NCI-H1105 treated with DMSO at 0.1 percent for 48 hours (cell line): ENCODE measurements at regions not wholly inside any gene's neighbourhood (a gene's known extent, or its start where the extent isn't known, plus 50 kb on each side); places are given as distances from the start of the nearest gene placed in this dataset.
"Not testable (repeated sequence)": the region's sequence is repeated elsewhere in the genome, so short reads cannot be mapped to it uniquely, and the experiment has no call there.

Experiments used
- DNase-seq: peaks from one replicate; lab custom pipeline; 2025; lab: John Stamatoyannopoulos, UW

- no peak for DNase-seq
These were observed 177.5 kb downstream of the MTCL1 start for GRCh38 chr18:8882632-8883408.

- no peak for DNase-seq
These were observed 178.0 kb downstream of the MTCL1 start for GRCh38 chr18:8883409-8883668.

- not testable (repeated sequence) for DNase-seq
These were observed 182.5 kb downstream of the MTCL1 start for GRCh38 chr18:8887877-8888276.

- no peak for DNase-seq
These were observed 184.1 kb downstream of the MTCL1 start for GRCh38 chr18:8889489-8889888.

GRCh38 chr18:8890503-8890902 is 185.1 kb downstream of the MTCL1 start:
- not testable (repeated sequence) for DNase-seq

- peak; percentile 2 for DNase-seq
These were observed 185.7 kb downstream of the MTCL1 start for GRCh38 chr18:8890957-8891464.

GRCh38 chr18:8893221-8893620 is 187.9 kb downstream of the MTCL1 start:
- DNase-seq = no peak

DNA sequence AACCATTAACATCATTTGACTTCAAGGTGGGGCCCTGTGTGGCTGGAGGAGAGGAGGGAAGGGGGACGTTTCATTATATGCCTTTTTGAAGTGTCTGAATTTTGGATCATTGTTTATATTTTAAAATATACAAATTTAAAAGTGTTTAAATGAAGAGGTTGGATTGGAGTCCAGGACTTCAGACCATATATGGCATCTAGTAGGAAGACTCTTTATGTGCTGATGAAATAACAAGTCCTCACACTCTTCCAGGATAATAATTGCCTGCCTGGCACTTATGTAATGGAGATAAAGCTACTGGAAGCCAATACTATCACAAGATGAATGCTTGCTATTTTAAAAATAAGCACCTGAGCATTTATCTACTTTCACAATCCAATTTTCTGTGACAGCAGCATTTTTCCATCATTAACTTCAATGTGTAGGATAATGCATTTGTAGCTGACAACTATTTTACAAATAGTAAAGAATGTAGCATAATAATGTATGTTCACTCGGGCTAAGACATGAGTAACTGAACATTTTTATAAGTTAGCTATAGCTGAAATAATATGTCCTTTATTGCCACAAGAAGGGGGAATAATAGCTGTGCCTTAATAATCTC is 188.4 kb downstream of the MTCL1 start:
- no peak for DNase-seq

- DNase-seq = no peak
These were observed 189.5 kb downstream of the MTCL1 start for GRCh38 chr18:8894823-8895222.

DNA sequence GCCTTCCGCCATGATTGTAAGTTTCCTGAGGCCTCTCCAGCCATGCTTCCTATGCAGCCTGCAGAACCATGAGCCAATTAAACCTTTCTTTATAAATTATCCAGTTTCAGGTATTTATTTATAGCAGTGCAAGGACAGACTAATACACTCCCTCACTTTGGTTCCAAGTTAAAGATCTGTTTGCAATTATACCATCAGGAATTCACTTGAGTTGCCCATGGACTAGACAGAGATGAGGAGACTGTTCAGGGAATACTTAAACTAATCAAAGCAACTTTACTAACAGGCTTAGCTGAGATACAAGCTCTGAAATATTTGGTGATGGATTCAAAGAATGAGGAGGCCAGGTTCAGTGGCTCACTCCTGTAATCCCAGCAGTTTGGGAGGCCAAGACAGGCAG is 190.0 kb downstream of the MTCL1 start:
- DNase-seq = no peak

GRCh38 chr18:8895987-8896619 is 190.7 kb downstream of the MTCL1 start:
- DNase-seq = no peak

DNA sequence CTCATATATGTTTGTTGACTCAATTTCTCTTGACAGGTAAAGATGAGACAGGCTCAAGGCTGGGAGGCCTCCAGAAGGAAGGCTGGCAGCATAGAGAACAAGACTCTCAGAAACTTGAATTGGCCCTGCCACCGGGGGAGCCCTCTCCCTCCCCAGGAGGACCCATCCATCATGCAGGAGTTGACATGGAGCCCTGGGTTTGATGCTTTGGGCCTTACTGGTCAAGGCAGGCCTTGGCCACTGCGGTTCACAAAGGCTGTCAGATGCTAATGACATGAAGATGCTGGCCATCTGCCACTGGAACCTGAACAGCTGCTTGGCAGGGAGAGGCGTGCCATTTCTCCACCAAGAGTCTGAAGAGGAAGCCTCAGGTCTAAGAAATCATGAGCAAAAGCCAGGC is 193.6 kb downstream of the MTCL1 start:
- no peak for DNase-seq

DNA sequence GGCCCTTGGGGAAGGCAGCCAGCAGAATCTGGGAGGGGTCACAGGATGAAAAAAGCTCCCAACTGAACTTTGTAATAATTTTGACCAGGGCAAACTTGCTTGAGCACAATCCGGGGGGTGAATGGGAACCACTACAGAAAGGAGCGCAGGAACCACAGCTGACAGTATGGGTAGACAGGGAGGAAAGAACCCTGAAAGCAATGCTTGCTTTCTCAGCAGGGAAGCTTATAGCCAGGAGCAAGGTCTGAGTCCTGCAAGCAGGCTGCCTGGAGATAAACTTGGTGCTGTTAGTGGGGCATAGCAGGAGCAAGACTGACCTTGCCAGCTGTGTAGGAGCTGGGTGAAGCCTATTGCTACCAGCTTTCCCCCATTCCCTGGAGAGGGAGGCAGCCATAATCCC is 195.2 kb downstream of the MTCL1 start:
- DNase-seq = no peak

GRCh38 chr18:8901019-8901418 is 195.7 kb downstream of the MTCL1 start:
- DNase-seq = no peak

DNA sequence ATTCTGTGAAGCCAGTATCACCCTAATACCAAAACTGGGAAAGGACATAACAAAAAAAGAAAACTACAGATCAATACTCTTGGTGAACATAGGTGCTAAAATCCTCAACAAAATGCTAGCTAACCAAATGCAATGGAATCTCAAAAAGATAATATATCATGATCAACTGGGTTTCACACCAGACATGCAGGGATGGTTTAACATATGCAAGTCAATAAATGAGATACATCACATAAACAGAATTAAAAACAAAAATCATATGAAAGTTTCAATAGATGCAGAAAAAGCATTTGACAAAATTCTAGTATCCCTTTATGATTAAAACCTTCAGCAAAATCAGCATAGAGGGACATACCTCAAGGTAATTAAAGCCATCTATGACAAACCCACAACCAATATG is 198.2 kb upstream of the NDUFV2 start:
- DNase-seq = no peak

DNA sequence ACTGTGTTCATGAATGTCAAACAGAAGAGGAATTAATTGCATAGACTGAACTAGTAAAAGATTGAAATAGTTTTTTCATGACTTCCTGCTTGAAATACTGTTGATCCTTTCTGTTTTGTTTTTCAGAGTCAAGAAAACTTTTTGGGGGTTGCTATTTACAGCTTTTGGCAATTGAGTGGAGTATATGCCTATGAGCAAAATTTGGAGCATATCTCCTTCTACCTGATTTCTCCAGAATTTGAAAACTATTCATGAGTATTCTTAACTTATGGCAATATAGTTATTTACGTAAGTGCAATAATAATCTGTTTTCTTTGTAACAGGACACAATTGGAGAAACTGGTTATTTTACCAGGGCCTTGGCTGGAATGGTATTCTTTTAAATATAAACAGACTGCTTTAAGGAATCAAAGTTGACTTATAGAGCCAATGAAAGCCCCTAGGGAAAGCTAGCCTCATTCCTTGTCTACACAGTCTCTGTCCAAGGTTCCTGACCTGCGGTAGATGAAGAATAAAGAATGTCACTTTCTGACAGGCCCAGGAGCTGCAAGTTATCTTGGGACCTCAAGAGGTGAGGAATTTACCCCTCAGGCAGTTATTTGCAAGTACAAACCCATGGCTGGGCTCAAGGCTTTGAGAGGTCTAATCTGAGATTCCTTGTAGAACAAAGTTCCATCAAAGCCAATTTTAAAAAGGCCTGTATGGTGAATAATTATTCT is 193.5 kb upstream of the NDUFV2 start:
- DNase-seq = no peak

- DNase-seq = no peak
These were observed 192.2 kb upstream of the NDUFV2 start for GRCh38 chr18:8910186-8910822.

- DNase-seq = no peak
These were observed 191.7 kb upstream of the NDUFV2 start for GRCh38 chr18:8910843-8911242.

DNA sequence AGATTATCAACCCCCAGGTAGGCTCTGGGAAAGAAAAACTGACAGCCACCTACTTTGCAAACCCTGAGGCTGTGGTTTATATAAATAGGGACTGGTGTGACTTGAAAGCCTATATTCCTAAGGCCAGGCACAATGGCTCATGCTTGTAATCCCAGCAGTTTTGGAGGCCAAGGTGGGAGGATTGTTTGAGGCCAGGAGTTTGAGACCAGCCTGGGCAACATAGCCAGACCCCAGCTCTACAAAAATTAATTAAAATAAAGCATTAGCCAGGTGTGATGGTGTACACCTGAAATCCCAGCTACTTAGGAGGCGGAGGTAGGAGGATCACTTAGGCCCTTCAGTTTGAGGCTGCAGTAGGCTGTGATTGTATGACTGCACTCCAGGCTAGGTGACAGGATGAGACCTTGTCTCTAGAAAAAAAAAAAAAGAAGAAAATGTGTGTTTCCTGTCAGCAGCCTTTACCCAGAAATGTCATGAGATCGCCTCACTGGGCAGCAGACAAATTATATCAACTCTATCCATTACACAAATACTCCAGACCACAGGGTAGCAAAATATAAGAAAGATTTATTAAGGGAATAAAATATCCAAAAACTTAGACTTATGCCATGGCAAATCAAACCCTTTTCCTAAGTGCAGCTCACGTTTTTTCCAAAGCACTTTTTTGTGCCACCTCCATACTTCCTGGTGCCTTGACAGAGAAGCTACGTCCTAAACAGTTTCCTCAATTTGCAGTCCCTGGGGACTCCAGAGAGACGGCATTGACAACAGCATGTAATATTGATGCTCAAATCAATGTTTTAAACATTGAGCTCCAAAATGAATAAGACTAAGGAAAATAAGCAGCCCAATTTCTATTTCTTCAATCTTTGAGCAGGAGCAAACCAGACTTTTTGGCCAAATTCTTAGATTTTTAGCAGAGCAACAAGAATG is 190.8 kb upstream of the NDUFV2 start:
- no peak for DNase-seq

- DNase-seq = no peak
These were observed 189.9 kb upstream of the NDUFV2 start for GRCh38 chr18:8912348-8913326.
